AG10803 (cell line): ENCODE measurements at regions not wholly inside any gene's neighbourhood (a gene's known extent, or its start where the extent isn't known, plus 50 kb on each side); places are given as distances from the start of the nearest gene placed in this dataset.

Experiments
- DNase-seq: peaks from one replicate; pipeline ENCODE4 v3.0.0; 2010; ENCODE audit warnings: low read depth
- H3K4me3 ChIP-seq: 2 replicates; pipeline ENCODE4 v1.5.1; 2011; ENCODE audit warnings: mild to moderate bottlenecking, low read length, control low read depth
- TF ChIP-seq, protein P1 (sequence below): conservative IDR thresholded peaks from 2 replicates; pipeline ENCODE4 v1.5.1; 2011; ENCODE audit warnings: mild to moderate bottlenecking, low read length, control low read depth, inconsistent platforms

GRCh38 chr9:87085521-87085920 is 138.2 kb upstream of the GAS1 start:
- TF ChIP-seq, protein P1, sequence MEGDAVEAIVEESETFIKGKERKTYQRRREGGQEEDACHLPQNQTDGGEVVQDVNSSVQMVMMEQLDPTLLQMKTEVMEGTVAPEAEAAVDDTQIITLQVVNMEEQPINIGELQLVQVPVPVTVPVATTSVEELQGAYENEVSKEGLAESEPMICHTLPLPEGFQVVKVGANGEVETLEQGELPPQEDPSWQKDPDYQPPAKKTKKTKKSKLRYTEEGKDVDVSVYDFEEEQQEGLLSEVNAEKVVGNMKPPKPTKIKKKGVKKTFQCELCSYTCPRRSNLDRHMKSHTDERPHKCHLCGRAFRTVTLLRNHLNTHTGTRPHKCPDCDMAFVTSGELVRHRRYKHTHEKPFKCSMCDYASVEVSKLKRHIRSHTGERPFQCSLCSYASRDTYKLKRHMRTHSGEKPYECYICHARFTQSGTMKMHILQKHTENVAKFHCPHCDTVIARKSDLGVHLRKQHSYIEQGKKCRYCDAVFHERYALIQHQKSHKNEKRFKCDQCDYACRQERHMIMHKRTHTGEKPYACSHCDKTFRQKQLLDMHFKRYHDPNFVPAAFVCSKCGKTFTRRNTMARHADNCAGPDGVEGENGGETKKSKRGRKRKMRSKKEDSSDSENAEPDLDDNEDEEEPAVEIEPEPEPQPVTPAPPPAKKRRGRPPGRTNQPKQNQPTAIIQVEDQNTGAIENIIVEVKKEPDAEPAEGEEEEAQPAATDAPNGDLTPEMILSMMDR: no peak
- no peak for DNase-seq
- H3K4me3 ChIP-seq: no peak overlapping the region

- DNase-seq: no peak
- TF ChIP-seq, protein P1: no peak
- H3K4me3 ChIP-seq: no peak overlapping the region
These were observed 139.0 kb upstream of the GAS1 start for GRCh38 chr9:87086221-87086818.

GRCh38 chr9:87087197-87087596 is 139.9 kb upstream of the GAS1 start:
- H3K4me3 ChIP-seq: no peak overlapping the region
- TF ChIP-seq, protein P1: no peak
- no peak for DNase-seq

- H3K4me3 ChIP-seq: no peak overlapping the region
- no peak for DNase-seq
- TF ChIP-seq, protein P1: no peak
These were observed 140.9 kb upstream of the GAS1 start for GRCh38 chr9:87088192-87088591.

GRCh38 chr9:87088621-87089365 is 141.5 kb upstream of the GAS1 start:
- H3K4me3 ChIP-seq: no peak overlapping the region
- TF ChIP-seq, protein P1: no peak
- no peak for DNase-seq

- TF ChIP-seq, protein P1: no peak
- DNase-seq: no peak
- H3K4me3 ChIP-seq: no peak overlapping the region
These were observed 142.2 kb upstream of the GAS1 start for GRCh38 chr9:87089506-87089905.

DNA sequence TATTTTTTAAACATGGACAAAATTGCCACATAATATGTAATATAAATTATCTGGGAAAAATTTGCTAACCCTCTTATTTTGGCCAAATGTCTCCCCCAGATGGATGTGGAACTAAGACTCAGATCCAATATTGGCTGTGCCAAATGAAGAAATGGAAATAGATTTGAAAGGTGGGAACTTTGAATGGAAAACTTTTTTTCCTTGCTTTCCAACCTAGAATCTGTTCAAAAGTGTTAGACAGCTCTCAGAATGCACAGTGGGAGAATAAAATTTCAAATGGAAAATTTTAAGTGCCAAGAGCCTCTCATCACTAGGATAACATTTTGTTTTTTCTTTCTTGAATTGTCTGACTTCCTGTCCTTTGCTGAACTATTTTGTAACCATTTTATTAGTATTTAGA is 142.6 kb upstream of the GAS1 start:
- no peak for DNase-seq
- TF ChIP-seq, protein P1: no peak
- no peak overlapping the region for H3K4me3 ChIP-seq
